ENCODE measurements at regions not wholly inside any gene's neighbourhood (a gene's known extent, or its start where the extent isn't known, plus 50 kb on each side); places are given as distances from the start of the nearest gene placed in this dataset.

DNA sequence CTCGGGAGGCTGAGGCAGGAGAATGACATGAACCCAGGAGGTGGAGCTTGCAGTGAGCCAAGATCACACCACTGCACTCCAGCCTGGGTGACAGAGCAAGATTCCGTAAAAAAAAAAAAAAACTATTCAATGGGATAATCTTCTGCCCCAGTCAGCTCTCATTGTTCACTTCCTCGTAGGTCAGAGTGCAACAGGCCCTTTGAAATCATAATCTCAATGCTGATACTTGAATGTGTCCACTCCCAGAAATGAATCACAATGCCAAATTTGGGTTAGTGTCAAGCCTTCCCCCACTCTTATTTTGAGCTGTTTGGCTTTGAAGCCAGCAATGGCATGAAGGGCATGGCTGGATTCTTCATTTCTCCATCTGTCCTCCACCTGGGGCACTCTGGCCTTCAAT is 610.3 kb upstream of the KLF4 start:
- no TSS peak for BruUV-seq (replicated peaks)

DNA sequence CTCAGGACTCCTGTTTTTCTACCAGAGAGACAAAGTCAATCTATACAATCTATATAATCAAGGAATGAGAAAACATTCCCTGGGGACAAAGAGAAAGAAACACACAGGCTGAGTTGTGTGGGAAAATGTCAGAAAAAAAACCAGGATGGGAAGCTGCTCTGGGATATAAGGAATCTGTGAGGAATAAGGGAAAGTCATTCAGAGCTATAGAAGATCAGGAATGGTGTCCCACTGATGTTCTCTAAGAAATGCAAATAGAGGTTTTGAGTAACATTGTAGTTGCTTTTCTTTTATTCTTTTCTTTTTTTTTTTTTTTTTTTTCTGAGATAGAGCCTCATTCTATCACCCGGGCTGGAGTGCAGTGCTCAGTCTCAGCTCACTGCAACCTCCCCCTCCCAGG is 605.9 kb upstream of the KLF4 start:
- CTCF ChIA-PET: no interaction called here
- dilution Hi-C loops (cut with MboI; ENCODE audit: extremely low pct_ligation_motif_present, low sequenced_read_pairs): no loop called here
- DNase-seq (ENCODE audit: low read depth, low spot score): no peak
- Histone ChIP-seq H3K4me1 (ENCODE audit: control insufficient read depth, extremely low read depth, insufficient read depth, low read length) (no peaks in the 10 kb centered on the region), H3K4me3 (replicated peaks in 1 of 3; ENCODE audit: insufficient read depth in 1 of 3, low read depth in 1 of 3, low read length in 3 of 3) (no peak overlapping the region), H3K9me1 (replicated peaks; ENCODE audit: control insufficient read depth, extremely low read depth, insufficient read depth, low read length) (no peaks in the 10 kb centered on the region), H4K20me1 (replicated peaks; ENCODE audit: control insufficient read depth, extremely low read depth, insufficient read depth, low read length) (no peaks in the 10 kb centered on the region), H2AFZ (ENCODE audit: low read depth, low read length) (no peak overlapping the region), H3K27me3 (ENCODE audit: control insufficient read depth in 2 of 2, insufficient read depth in 2 of 2, low read length in 2 of 2) (no peaks in the 10 kb centered on the region), H3K79me2 (ENCODE audit: control insufficient read depth, insufficient read depth, low read length) (no peaks in the 10 kb centered on the region), H3K9me3 (replicated peaks; ENCODE audit: control insufficient read depth, insufficient read depth, low read length) (no peaks in the 10 kb centered on the region), H3K36me3 (ENCODE audit: control insufficient read depth in 2 of 2, extremely low read depth in 1 of 2, insufficient read depth in 2 of 2, low read length in 2 of 2) (no peaks in the 10 kb centered on the region), H3K27ac (ENCODE audit: insufficient read depth, low read depth, low read length) (no peak overlapping the region), H3K4me2 (ENCODE audit: insufficient read depth, low read length) (no peak overlapping the region), H3K9ac (replicated peaks; ENCODE audit: extremely low read depth, insufficient read depth, low read length) (no peak overlapping the region)
- BruUV-seq (replicated peaks): no TSS peak
- no peak for TF ChIP-seq EZH2 (IDR thresholded peaks at IDR 0.05; ENCODE audit: borderline replicate concordance, low read depth, low read length, severe bottlenecking)
- TF ChIP-seq MYC (IDR thresholded peaks at IDR 0.05; ENCODE audit: low read depth, low read length): no peak
- no peak for TF ChIP-seq JUN (IDR thresholded peaks at IDR 0.05; ENCODE audit: borderline replicate concordance, insufficient read depth, insufficient read length, low read depth)
- TF ChIP-seq, protein P1, sequence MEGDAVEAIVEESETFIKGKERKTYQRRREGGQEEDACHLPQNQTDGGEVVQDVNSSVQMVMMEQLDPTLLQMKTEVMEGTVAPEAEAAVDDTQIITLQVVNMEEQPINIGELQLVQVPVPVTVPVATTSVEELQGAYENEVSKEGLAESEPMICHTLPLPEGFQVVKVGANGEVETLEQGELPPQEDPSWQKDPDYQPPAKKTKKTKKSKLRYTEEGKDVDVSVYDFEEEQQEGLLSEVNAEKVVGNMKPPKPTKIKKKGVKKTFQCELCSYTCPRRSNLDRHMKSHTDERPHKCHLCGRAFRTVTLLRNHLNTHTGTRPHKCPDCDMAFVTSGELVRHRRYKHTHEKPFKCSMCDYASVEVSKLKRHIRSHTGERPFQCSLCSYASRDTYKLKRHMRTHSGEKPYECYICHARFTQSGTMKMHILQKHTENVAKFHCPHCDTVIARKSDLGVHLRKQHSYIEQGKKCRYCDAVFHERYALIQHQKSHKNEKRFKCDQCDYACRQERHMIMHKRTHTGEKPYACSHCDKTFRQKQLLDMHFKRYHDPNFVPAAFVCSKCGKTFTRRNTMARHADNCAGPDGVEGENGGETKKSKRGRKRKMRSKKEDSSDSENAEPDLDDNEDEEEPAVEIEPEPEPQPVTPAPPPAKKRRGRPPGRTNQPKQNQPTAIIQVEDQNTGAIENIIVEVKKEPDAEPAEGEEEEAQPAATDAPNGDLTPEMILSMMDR (IDR thresholded peaks at IDR 0.05; ENCODE audit: extremely low read depth in 1 of 2, insufficient read depth in 1 of 2, low read depth in 1 of 2, low read length in 2 of 2): no peak
- no peak for TF ChIP-seq POLR2AphosphoS5 (IDR thresholded peaks at IDR 0.05; ENCODE audit: insufficient read depth, low read depth, low read length)
- no peak for TF ChIP-seq POLR2A (IDR thresholded peaks at IDR 0.05; ENCODE audit: low read depth, low read length)
- no peak for TF ChIP-seq GATA2 (IDR thresholded peaks at IDR 0.05; ENCODE audit: insufficient read depth, insufficient read length, low read depth, low read length)
- TF ChIP-seq, protein P2, sequence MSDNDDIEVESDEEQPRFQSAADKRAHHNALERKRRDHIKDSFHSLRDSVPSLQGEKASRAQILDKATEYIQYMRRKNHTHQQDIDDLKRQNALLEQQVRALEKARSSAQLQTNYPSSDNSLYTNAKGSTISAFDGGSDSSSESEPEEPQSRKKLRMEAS (IDR thresholded peaks at IDR 0.05; ENCODE audit: insufficient read depth, insufficient read length): no peak
- TF ChIP-seq FOS (IDR thresholded peaks at IDR 0.05; ENCODE audit: borderline replicate concordance, insufficient read depth, low read length): no peak
- intact Hi-C loops (cut with micrococcal nuclease): no loop called here
- POLR2A ChIA-PET: no interaction called here
- no peak for FAIRE-seq

More for the DNA sequence above, 610.3 kb upstream of the KLF4 start:
- no peak overlapping the region for H2AFZ ChIP-seq (ENCODE audit: low read depth, low read length)
- H3K9me3 ChIP-seq (replicated peaks; ENCODE audit: control insufficient read depth, insufficient read depth, low read length): no peaks in the 10 kb centered on the region
- FAIRE-seq: no peak
- H3K4me3 ChIP-seq (replicated peaks in 1 of 3; ENCODE audit: insufficient read depth in 1 of 3, low read depth in 1 of 3, low read length in 3 of 3): no peak overlapping the region
- H3K36me3 ChIP-seq (ENCODE audit: control insufficient read depth in 2 of 2, extremely low read depth in 1 of 2, insufficient read depth in 2 of 2, low read length in 2 of 2): no peaks in the 10 kb centered on the region
- no peak for DNase-seq (ENCODE audit: low read depth, low spot score)
- H3K79me2 ChIP-seq (ENCODE audit: control insufficient read depth, insufficient read depth, low read length): no peaks in the 10 kb centered on the region
- H3K4me1 ChIP-seq (ENCODE audit: control insufficient read depth, extremely low read depth, insufficient read depth, low read length): no peaks in the 10 kb centered on the region
- H3K9me1 ChIP-seq (replicated peaks; ENCODE audit: control insufficient read depth, extremely low read depth, insufficient read depth, low read length): no peaks in the 10 kb centered on the region
- TF ChIP-seq POLR2A (IDR thresholded peaks at IDR 0.05; ENCODE audit: low read depth, low read length) (no peak), POLR2AphosphoS5 (IDR thresholded peaks at IDR 0.05; ENCODE audit: insufficient read depth, low read depth, low read length) (no peak), FOS (IDR thresholded peaks at IDR 0.05; ENCODE audit: borderline replicate concordance, insufficient read depth, low read length) (no peak), MYC (IDR thresholded peaks at IDR 0.05; ENCODE audit: low read depth, low read length) (no peak)
- TF ChIP-seq, protein P1 (IDR thresholded peaks at IDR 0.05; ENCODE audit: extremely low read depth in 1 of 2, insufficient read depth in 1 of 2, low read depth in 1 of 2, low read length in 2 of 2): no peak
- TF ChIP-seq, protein P2 (IDR thresholded peaks at IDR 0.05; ENCODE audit: insufficient read depth, insufficient read length): no peak
- no peaks in the 10 kb centered on the region for H3K27me3 ChIP-seq (ENCODE audit: control insufficient read depth in 2 of 2, insufficient read depth in 2 of 2, low read length in 2 of 2)
- dilution Hi-C loops (cut with MboI; ENCODE audit: extremely low pct_ligation_motif_present, low sequenced_read_pairs) (no loop called here), intact Hi-C loops (cut with micrococcal nuclease) (no loop called here)
- no peak overlapping the region for H3K27ac ChIP-seq (ENCODE audit: insufficient read depth, low read depth, low read length)
- H3K9ac ChIP-seq (replicated peaks; ENCODE audit: extremely low read depth, insufficient read depth, low read length): no peak overlapping the region
- POLR2A ChIA-PET: no interaction called here
- CTCF ChIA-PET: interaction anchor here (1.2 kb wide), 1 partner anchor 173 kb away, joined by 5 read pairs; no protein-coding TSS in a partner anchor
- no peaks in the 10 kb centered on the region for H4K20me1 ChIP-seq (replicated peaks; ENCODE audit: control insufficient read depth, extremely low read depth, insufficient read depth, low read length)
- H3K4me2 ChIP-seq (ENCODE audit: insufficient read depth, low read length): no peak overlapping the region

Data from endothelial cell of umbilical vein (primary cell).